GM23338 (cell line): ENCODE measurements at regions not wholly inside any gene's neighbourhood (a gene's known extent, or its start where the extent isn't known, plus 50 kb on each side); places are given as distances from the start of the nearest gene placed in this dataset.

Experiments
- ATAC-seq: fragments of 200-7000 bp; cut with Tn5 transposase; 3 replicates; pipeline ENCODE4 v1.9.1; 2020
- DNase-seq: peaks from one replicate; pipeline ENCODE4 v3.0.0-alpha.2; 2015; ENCODE audit warnings: low spot score
- H2AFZ ChIP-seq: fragments of 200-600 bp; sonication (generic); 2 replicates; pipeline ENCODE4 v1.8.0; 2016; ENCODE audit warnings: antibody characterized with exemption, mild to moderate bottlenecking, moderate library complexity
- H3F3A ChIP-seq: fragments of 200-600 bp; sonication (generic); replicated peaks from 2 replicates; pipeline ENCODE4 v1.8.0; 2017; ENCODE audit warnings: antibody characterized with exemption, mixed run types, low read depth
- H3K27ac ChIP-seq: fragments of 200-600 bp; sonication (generic); 2 replicates; pipeline ENCODE4 v1.6.1; 2016; ENCODE audit warnings: low read depth
- H3K27me3 ChIP-seq: fragments of 200-600 bp; sonication (generic); 2 replicates; pipeline ENCODE4 v1.8.0; 2016; ENCODE audit warnings: mild to moderate bottlenecking, mixed run types, moderate library complexity; ENCODE audit not compliant: insufficient read depth
- H3K36me3 ChIP-seq: fragments of 200-600 bp; sonication (generic); 2 replicates; pipeline ENCODE4 v1.8.0; 2016; ENCODE audit warnings: mild to moderate bottlenecking; ENCODE audit not compliant: insufficient read depth
- H3K4me1 ChIP-seq: fragments of 200-600 bp; sonication (generic); 2 replicates; pipeline ENCODE4 v1.8.0; 2016; ENCODE audit warnings: mild to moderate bottlenecking, moderate library complexity; ENCODE audit not compliant: insufficient read depth
- H3K4me2 ChIP-seq: fragments of 200-600 bp; sonication (generic); 2 replicates; pipeline ENCODE4 v1.7.1; 2017; ENCODE audit warnings: mixed run types
- H3K4me3 ChIP-seq: fragments of 200-600 bp; sonication (generic); 2 replicates; pipeline ENCODE4 v1.6.1; 2016; ENCODE audit warnings: mixed run types
- H3K79me2 ChIP-seq: fragments of 200-600 bp; sonication (generic); replicated peaks from 2 replicates; pipeline ENCODE4 v1.8.0; 2017; ENCODE audit warnings: mild to moderate bottlenecking; ENCODE audit not compliant: insufficient read depth
- H3K9me2 ChIP-seq: fragments of 200-600 bp; sonication (generic); 2 replicates; pipeline ENCODE4 v1.8.0; 2017; ENCODE audit not compliant: insufficient read depth
- H4K20me1 ChIP-seq: fragments of 200-600 bp; sonication (generic); replicated peaks from 2 replicates; pipeline ENCODE4 v1.8.0; 2017; ENCODE audit warnings: mild to moderate bottlenecking; ENCODE audit not compliant: insufficient read depth
- H3K27ac Mint-ChIP-seq: 2 replicates; pipeline ENCODE4 v1.8.0; 2020; ENCODE audit warnings: inconsistent platforms, mild to moderate bottlenecking, moderate library complexity, mixed read lengths
- H3K27me3 Mint-ChIP-seq: 3 replicates; pipeline ENCODE4 v1.8.0; 2022; ENCODE audit warnings: low read depth, mild to moderate bottlenecking, moderate library complexity, mixed read lengths, inconsistent platforms; ENCODE audit not compliant: insufficient read depth, poor library complexity
- H3K36me3 Mint-ChIP-seq: 3 replicates; pipeline ENCODE4 v1.8.0; 2021; ENCODE audit warnings: low read depth, mild to moderate bottlenecking, inconsistent platforms, moderate library complexity, mixed read lengths
- H3K4me1 Mint-ChIP-seq: 3 replicates; pipeline ENCODE4 v1.8.0; 2020; ENCODE audit warnings: mild to moderate bottlenecking, inconsistent platforms, mixed read lengths
- H3K4me3 Mint-ChIP-seq: 3 replicates; pipeline ENCODE4 v1.8.0; 2021; ENCODE audit warnings: moderate library complexity, mild to moderate bottlenecking, inconsistent platforms, mixed read lengths
- H3K9me3 Mint-ChIP-seq: 3 replicates; pipeline ENCODE4 v1.8.0; 2020; ENCODE audit warnings: moderate library complexity, mild to moderate bottlenecking, inconsistent platforms, mixed read lengths
- CREB1 ChIP-seq: fragments of 250-450 bp; sonication (Bioruptor Pico); IDR thresholded peaks from 2 replicates; pipeline ENCODE4 v1.5.0; 2020; ENCODE audit warnings: low read depth, mild to moderate bottlenecking, moderate library complexity
- EZH2 ChIP-seq: fragments of 200-600 bp; sonication (generic); IDR thresholded peaks from one replicate; pipeline ENCODE4 v1.8.0; 2017; ENCODE audit warnings: antibody characterized with exemption, mild to moderate bottlenecking, low read depth; ENCODE audit not compliant: unreplicated experiment
- EZH2phosphoT487 ChIP-seq: fragments of 200-600 bp; sonication (generic); IDR thresholded peaks from one replicate; pipeline ENCODE4 v1.8.1; 2018; ENCODE audit warnings: antibody characterized with exemption; ENCODE audit not compliant: unreplicated experiment
- JUNB ChIP-seq: IDR thresholded peaks from one replicate; pipeline ENCODE4 v1.6.1; 2016; ENCODE audit warnings: antibody characterized with exemption; ENCODE audit not compliant: unreplicated experiment
- NANOG ChIP-seq: IDR thresholded peaks from 2 replicates; pipeline ENCODE4 v1.6.1; 2016; ENCODE audit warnings: antibody characterized with exemption, borderline replicate concordance
- POLR2AphosphoS5 ChIP-seq: IDR thresholded peaks from 2 replicates; pipeline ENCODE4 v1.6.1; 2016; ENCODE audit warnings: antibody characterized with exemption, low read depth
- REST ChIP-seq: IDR thresholded peaks from one replicate; pipeline ENCODE4 v1.6.1; 2018; ENCODE audit warnings: antibody characterized with exemption; ENCODE audit not compliant: unreplicated experiment
- STAT1 ChIP-seq: IDR thresholded peaks from one replicate; pipeline ENCODE4 v1.6.1; 2016; ENCODE audit warnings: antibody characterized with exemption; ENCODE audit not compliant: unreplicated experiment
- ZNF114 ChIP-seq: fragments of 250-450 bp; sonication (Bioruptor Pico); IDR thresholded peaks from 2 replicates; pipeline ENCODE4 v1.5.0; 2020; ENCODE audit warnings: mild to moderate bottlenecking, moderate library complexity
- ZNF331 ChIP-seq: fragments of 250-450 bp; sonication (Bioruptor Pico); IDR thresholded peaks from 2 replicates; pipeline ENCODE4 v1.5.0; 2020; ENCODE audit warnings: low read depth, mild to moderate bottlenecking, moderate library complexity
- ZNF462 ChIP-seq: fragments of 250-450 bp; sonication (Bioruptor Pico); IDR thresholded peaks from 2 replicates; pipeline ENCODE4 v1.5.0; 2020; ENCODE audit warnings: mild to moderate bottlenecking, moderate library complexity
- TF ChIP-seq, protein P1 (sequence below), 2 experiments: fragments of 200-600 bp in 1 of 2; sonication (generic) in 1 of 2; conservative IDR thresholded peaks; 2 replicates each; pipeline versions ENCODE4 v1.5.1 to v1.6.1; 2016 to 2017; ENCODE audit warnings: antibody characterized with exemption in 2 of 2, low read depth in 2 of 2, mild to moderate bottlenecking in 2 of 2, moderate library complexity in 1 of 2
- TF ChIP-seq, protein P2 (sequence below): IDR thresholded peaks from 2 replicates; pipeline ENCODE4 v1.6.1; 2016; ENCODE audit warnings: antibody characterized with exemption

- H3K9me3 Mint-ChIP-seq: peaks cover 79% of the 10 kb centered on the region
- DNase-seq: no peak
- H3F3A ChIP-seq: no peaks in the 10 kb centered on the region
Measured at GRCh38 chr7:153954477-153954876, 97.7 kb upstream of the DPP6 start.

More at GRCh38 chr7:153954477-153954876, 97.7 kb upstream of the DPP6 start:
- no peaks in the 10 kb centered on the region for H3K4me1 Mint-ChIP-seq
- Histone ChIP-seq H4K20me1 (no peaks in the 10 kb centered on the region), H3K4me2 (no peak overlapping the region), H3K27me3 (no peaks in the 10 kb centered on the region), H3K79me2 (no peaks in the 10 kb centered on the region), H3K9me2 (no peaks in the 10 kb centered on the region), H3K4me3 (no peak overlapping the region), H2AFZ (no peak overlapping the region), H3K27ac (no peak overlapping the region), H3K4me1 (no peaks in the 10 kb centered on the region), H3K36me3 (peaks cover 3% of the 10 kb centered on the region; the same call in 1 of the 2 replicates)
- TF ChIP-seq, protein P1, sequence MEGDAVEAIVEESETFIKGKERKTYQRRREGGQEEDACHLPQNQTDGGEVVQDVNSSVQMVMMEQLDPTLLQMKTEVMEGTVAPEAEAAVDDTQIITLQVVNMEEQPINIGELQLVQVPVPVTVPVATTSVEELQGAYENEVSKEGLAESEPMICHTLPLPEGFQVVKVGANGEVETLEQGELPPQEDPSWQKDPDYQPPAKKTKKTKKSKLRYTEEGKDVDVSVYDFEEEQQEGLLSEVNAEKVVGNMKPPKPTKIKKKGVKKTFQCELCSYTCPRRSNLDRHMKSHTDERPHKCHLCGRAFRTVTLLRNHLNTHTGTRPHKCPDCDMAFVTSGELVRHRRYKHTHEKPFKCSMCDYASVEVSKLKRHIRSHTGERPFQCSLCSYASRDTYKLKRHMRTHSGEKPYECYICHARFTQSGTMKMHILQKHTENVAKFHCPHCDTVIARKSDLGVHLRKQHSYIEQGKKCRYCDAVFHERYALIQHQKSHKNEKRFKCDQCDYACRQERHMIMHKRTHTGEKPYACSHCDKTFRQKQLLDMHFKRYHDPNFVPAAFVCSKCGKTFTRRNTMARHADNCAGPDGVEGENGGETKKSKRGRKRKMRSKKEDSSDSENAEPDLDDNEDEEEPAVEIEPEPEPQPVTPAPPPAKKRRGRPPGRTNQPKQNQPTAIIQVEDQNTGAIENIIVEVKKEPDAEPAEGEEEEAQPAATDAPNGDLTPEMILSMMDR (conservative IDR thresholded peaks at IDR 0.05; ENCODE audit: low read depth in 2 of 2): no peak
- no peak for TF ChIP-seq CREB1 (CRISPR knock-in tag)
- TF ChIP-seq REST: no peak
- TF ChIP-seq POLR2AphosphoS5: no peak
- TF ChIP-seq EZH2: no peak
- TF ChIP-seq STAT1: no peak
- TF ChIP-seq, protein P2, sequence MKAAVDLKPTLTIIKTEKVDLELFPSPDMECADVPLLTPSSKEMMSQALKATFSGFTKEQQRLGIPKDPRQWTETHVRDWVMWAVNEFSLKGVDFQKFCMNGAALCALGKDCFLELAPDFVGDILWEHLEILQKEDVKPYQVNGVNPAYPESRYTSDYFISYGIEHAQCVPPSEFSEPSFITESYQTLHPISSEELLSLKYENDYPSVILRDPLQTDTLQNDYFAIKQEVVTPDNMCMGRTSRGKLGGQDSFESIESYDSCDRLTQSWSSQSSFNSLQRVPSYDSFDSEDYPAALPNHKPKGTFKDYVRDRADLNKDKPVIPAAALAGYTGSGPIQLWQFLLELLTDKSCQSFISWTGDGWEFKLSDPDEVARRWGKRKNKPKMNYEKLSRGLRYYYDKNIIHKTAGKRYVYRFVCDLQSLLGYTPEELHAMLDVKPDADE: no peak
- no peak for TF ChIP-seq ZNF114 (CRISPR knock-in tag)
- no peak for TF ChIP-seq ZNF331
- TF ChIP-seq NANOG: no peak
- TF ChIP-seq JUNB: no peak
- TF ChIP-seq EZH2phosphoT487: no peak
- no peak for TF ChIP-seq ZNF462
- H3K27me3 Mint-ChIP-seq: peaks cover 3% of the 10 kb centered on the region
- H3K27ac Mint-ChIP-seq: no peak overlapping the region
- no peak for ATAC-seq
- peaks cover 9% of the 10 kb centered on the region for H3K36me3 Mint-ChIP-seq
- no peak overlapping the region for H3K4me3 Mint-ChIP-seq
